Body of pancreas (tissue), 4 donors: ENCODE measurements at regions not wholly inside any gene's neighbourhood (a gene's known extent, or its start where the extent isn't known, plus 50 kb on each side); places are given as distances from the start of the nearest gene placed in this dataset.

ENCODE experiments used
- ATAC-seq: fragments of 150-250 bp; one replicate; pipeline ENCODE4 v1.9.1; 2016
- DNase-seq, 4 donors: peaks; one replicate each; pipeline ENCODE4 v3.0.0-alpha.2; 2019
- H3K27ac ChIP-seq, 4 donors: fragments of 200-600 bp; sonication (generic); 1 replicate in 3 of 4; 2 replicates in 1 of 4; pipeline versions ENCODE4 v1.5.1 to v1.6.1; 2016 to 2019; ENCODE audit warnings: mild to moderate bottlenecking in 1 of 4, mixed read lengths in 1 of 4, moderate library complexity in 1 of 4
- H3K27me3 ChIP-seq, 2 donors: fragments of 200-600 bp; sonication (generic); one replicate each; pipeline ENCODE4 v1.6.0; 2016; ENCODE audit warnings: mild to moderate bottlenecking in 1 of 2
- H3K36me3 ChIP-seq, 2 donors: fragments of 200-600 bp; sonication (generic); replicated peaks in 1 of 2; 2 replicates each; pipeline ENCODE4 v1.5.1; 2016; ENCODE audit warnings: low read depth in 2 of 2; ENCODE audit not compliant: insufficient read depth in 1 of 2
- H3K4me1 ChIP-seq: fragments of 200-600 bp; sonication (generic); one replicate; pipeline ENCODE4 v1.6.0; 2016
- H3K4me3 ChIP-seq, 2 donors: fragments of 200-600 bp; sonication (generic); 1 replicate in 1 of 2; 2 replicates in 1 of 2; pipeline ENCODE4 v1.5.1; 2016 to 2019
- H3K9me3 ChIP-seq, 3 donors: fragments of 200-600 bp; sonication (generic); 1 replicate in 2 of 3; 2 replicates in 1 of 3; pipeline ENCODE4 v1.5.1; 2016
- CTCF ChIP-seq, 7 experiments: fragments of 450-650 bp in 4 of 7; fragments of 200-600 bp in 3 of 7; sonication (generic) in 3 of 7; IDR thresholded peaks; one replicate each; pipeline ENCODE4 v1.5.1; 2016 to 2019; ENCODE audit warnings: antibody characterized with exemption in 7 of 7
- POLR2A ChIP-seq, 3 donors: fragments of 450-650 bp; IDR thresholded peaks; one replicate each; pipeline ENCODE4 v1.6.1; 2016; ENCODE audit warnings: antibody characterized with exemption in 3 of 3, mild to moderate bottlenecking in 2 of 3
- WGBS, 2 donors: methylation state at CpG; one replicate each; pipeline ENCODE4 v1.1.5; 2017; 5-methylcytosine and 5-hydroxymethylcytosine counted together
- intact Hi-C: fragments of 100-400 bp; cut with DNase I; formaldehyde crosslinking; loops from one replicate; pipeline ENCODE4 v1.15.1; 2023

GRCh38 chr15:88719654-88720053 lies 80.8 kb downstream of the ISG20 start:
- DNase-seq: no peak
- H3K36me3 ChIP-seq: no peaks in the 10 kb centered on the region
- no peak overlapping the region for H3K4me3 ChIP-seq
- H3K27me3 ChIP-seq: no peaks in the 10 kb centered on the region
- H3K4me1 ChIP-seq: peaks cover 9% of the 10 kb centered on the region
- H3K9me3 ChIP-seq: no peaks in the 10 kb centered on the region
- no peak overlapping the region for H3K27ac ChIP-seq
- 83 to 88% methylated on average over 7 of the region's 7 CpGs for WGBS, 2 donors
- intact Hi-C loops: no loop called here
- TF ChIP-seq CTCF (IDR thresholded peaks at IDR 0.05): no peak
- TF ChIP-seq POLR2A (IDR thresholded peaks at IDR 0.05): no peak
- no peak for ATAC-seq

- H3K9me3 ChIP-seq: no peaks in the 10 kb centered on the region
- H3K27me3 ChIP-seq: no peaks in the 10 kb centered on the region
- no peak overlapping the region for H3K4me3 ChIP-seq
- H3K36me3 ChIP-seq: no peaks in the 10 kb centered on the region
- intact Hi-C loops: no loop called here
- H3K4me1 ChIP-seq: no peaks in the 10 kb centered on the region
- no peak for TF ChIP-seq POLR2A (IDR thresholded peaks at IDR 0.05)
- TF ChIP-seq CTCF (IDR thresholded peaks at IDR 0.05): no peak
- 43 to 51% methylated on average over 5 to 6 of the region's 6 CpGs for WGBS, 2 donors
- H3K27ac ChIP-seq: no peak overlapping the region
- DNase-seq (no peak), ATAC-seq (no peak)
These were observed 77.7 kb upstream of the ACAN start for GRCh38 chr15:88725305-88726210.

- 58 to 59% methylated on average over 5 of the region's 5 CpGs for WGBS, 2 donors
- Histone ChIP-seq H3K27ac (no peak overlapping the region), H3K4me1 (no peaks in the 10 kb centered on the region), H3K36me3 (no peaks in the 10 kb centered on the region), H3K4me3 (no peak overlapping the region), H3K27me3 (no peaks in the 10 kb centered on the region), H3K9me3 (no peaks in the 10 kb centered on the region)
- peak; percentile 55 to 81 (median 66) for DNase-seq
- intact Hi-C loops: no loop called here
- ATAC-seq: peak; percentile 56
- TF ChIP-seq POLR2A (IDR thresholded peaks at IDR 0.05) (no peak), CTCF (IDR thresholded peaks at IDR 0.05) (no peak)
These were observed 75.8 kb upstream of the ACAN start for GRCh38 chr15:88727439-88727838.

GRCh38 chr15:88729581-88729980 lies 73.7 kb upstream of the ACAN start:
- intact Hi-C loops: no loop called here
- no peaks in the 10 kb centered on the region for H3K9me3 ChIP-seq
- no peak for ATAC-seq
- H3K36me3 ChIP-seq: no peaks in the 10 kb centered on the region
- H3K27ac ChIP-seq: no peak overlapping the region
- no peak overlapping the region for H3K4me3 ChIP-seq
- TF ChIP-seq POLR2A (IDR thresholded peaks at IDR 0.05) (no peak), CTCF (IDR thresholded peaks at IDR 0.05) (no peak)
- DNase-seq: no peak
- no peaks in the 10 kb centered on the region for H3K4me1 ChIP-seq
- no peaks in the 10 kb centered on the region for H3K27me3 ChIP-seq
- WGBS, 2 donors: 56 to 73% methylated on average over 2 of the region's 2 CpGs

GRCh38 chr15:88730751-88731150 lies 72.5 kb upstream of the ACAN start:
- DNase-seq: no peak
- no peaks in the 10 kb centered on the region for H3K27me3 ChIP-seq
- ATAC-seq: no peak
- TF ChIP-seq CTCF (IDR thresholded peaks at IDR 0.05): no peak
- no peak for TF ChIP-seq POLR2A (IDR thresholded peaks at IDR 0.05)
- H3K9me3 ChIP-seq: no peaks in the 10 kb centered on the region
- no peaks in the 10 kb centered on the region for H3K4me1 ChIP-seq
- no peak overlapping the region for H3K4me3 ChIP-seq
- H3K27ac ChIP-seq: no peak overlapping the region
- H3K36me3 ChIP-seq: no peaks in the 10 kb centered on the region
- WGBS, 2 donors: 84 to 86% methylated on average over 3 of the region's 3 CpGs
- intact Hi-C loops: no loop called here
